ENCODE measurements at regions not wholly inside any gene's neighbourhood (a gene's known extent, or its start where the extent isn't known, plus 50 kb on each side); places are given as distances from the start of the nearest gene placed in this dataset.
A peak's percentile ranks its signal among the peaks of the same experiment; 100 is the strongest.

GRCh38 chr5:87081016-87081415 is 186.7 kb upstream of the RASA1 start:
- no peak overlapping the region for H3K4me3 Mint-ChIP-seq (ENCODE audit: unreplicated experiment)
- H3K27ac Mint-ChIP-seq (ENCODE audit: unreplicated experiment), result peak overlapping the region; percentile 53
- no peaks in the 10 kb centered on the region for H3K27me3 Mint-ChIP-seq (ENCODE audit: unreplicated experiment)
- DNase-seq (ENCODE audit: low spot score), result no peak
- no peak for TF ChIP-seq CTCF (IDR thresholded peaks at IDR 0.05; ENCODE audit: unreplicated experiment)
- no peaks in the 10 kb centered on the region for H3K36me3 Mint-ChIP-seq (ENCODE audit: low read depth, unreplicated experiment)
- H3K9me3 Mint-ChIP-seq (ENCODE audit: unreplicated experiment), result peaks cover 5% of the 10 kb centered on the region
- peaks cover 17% of the 10 kb centered on the region for H3K4me1 Mint-ChIP-seq (ENCODE audit: unreplicated experiment)

GRCh38 chr5:87081511-87082372 is 185.9 kb upstream of the RASA1 start:
- TF ChIP-seq CTCF (IDR thresholded peaks at IDR 0.05; ENCODE audit: unreplicated experiment), result no peak
- H3K27ac Mint-ChIP-seq (ENCODE audit: unreplicated experiment), result peak overlapping the region; percentile 53
- peaks cover 17% of the 10 kb centered on the region for H3K4me1 Mint-ChIP-seq (ENCODE audit: unreplicated experiment)
- no peak for DNase-seq (ENCODE audit: low spot score)
- H3K9me3 Mint-ChIP-seq (ENCODE audit: unreplicated experiment), result peaks cover 5% of the 10 kb centered on the region
- H3K27me3 Mint-ChIP-seq (ENCODE audit: unreplicated experiment), result no peaks in the 10 kb centered on the region
- H3K4me3 Mint-ChIP-seq (ENCODE audit: unreplicated experiment), result no peak overlapping the region
- H3K36me3 Mint-ChIP-seq (ENCODE audit: low read depth, unreplicated experiment), result no peaks in the 10 kb centered on the region

- Mint-ChIP-seq H3K9me3 (ENCODE audit: unreplicated experiment) (no peaks in the 10 kb centered on the region), H3K36me3 (ENCODE audit: low read depth, unreplicated experiment) (no peaks in the 10 kb centered on the region), H3K27ac (ENCODE audit: unreplicated experiment) (no peak overlapping the region), H3K27me3 (ENCODE audit: unreplicated experiment) (no peaks in the 10 kb centered on the region), H3K4me3 (ENCODE audit: unreplicated experiment) (no peak overlapping the region), H3K4me1 (ENCODE audit: unreplicated experiment) (no peaks in the 10 kb centered on the region)
- TF ChIP-seq CTCF (IDR thresholded peaks at IDR 0.05; ENCODE audit: unreplicated experiment), result no peak
- DNase-seq (ENCODE audit: low spot score), result no peak
These were observed 173.3 kb upstream of the RASA1 start for GRCh38 chr5:87094347-87094746.

- no peak overlapping the region for H3K4me3 Mint-ChIP-seq (ENCODE audit: unreplicated experiment)
- DNase-seq (ENCODE audit: low spot score), result no peak
- no peak overlapping the region for H3K27ac Mint-ChIP-seq (ENCODE audit: unreplicated experiment)
- no peaks in the 10 kb centered on the region for H3K4me1 Mint-ChIP-seq (ENCODE audit: unreplicated experiment)
- H3K36me3 Mint-ChIP-seq (ENCODE audit: low read depth, unreplicated experiment), result no peaks in the 10 kb centered on the region
- H3K9me3 Mint-ChIP-seq (ENCODE audit: unreplicated experiment), result no peaks in the 10 kb centered on the region
- TF ChIP-seq CTCF (IDR thresholded peaks at IDR 0.05; ENCODE audit: unreplicated experiment), result no peak
- no peaks in the 10 kb centered on the region for H3K27me3 Mint-ChIP-seq (ENCODE audit: unreplicated experiment)
These were observed 172.8 kb upstream of the RASA1 start for GRCh38 chr5:87094833-87095232.

- no peak for DNase-seq (ENCODE audit: low spot score)
- TF ChIP-seq CTCF (IDR thresholded peaks at IDR 0.05; ENCODE audit: unreplicated experiment), result no peak
- no peaks in the 10 kb centered on the region for H3K9me3 Mint-ChIP-seq (ENCODE audit: unreplicated experiment)
- H3K36me3 Mint-ChIP-seq (ENCODE audit: low read depth, unreplicated experiment), result no peaks in the 10 kb centered on the region
- no peaks in the 10 kb centered on the region for H3K27me3 Mint-ChIP-seq (ENCODE audit: unreplicated experiment)
- no peaks in the 10 kb centered on the region for H3K4me1 Mint-ChIP-seq (ENCODE audit: unreplicated experiment)
- no peak overlapping the region for H3K27ac Mint-ChIP-seq (ENCODE audit: unreplicated experiment)
- no peak overlapping the region for H3K4me3 Mint-ChIP-seq (ENCODE audit: unreplicated experiment)
These were observed 171.9 kb upstream of the RASA1 start for GRCh38 chr5:87095787-87096186.

Data from endothelial cell (in vitro differentiated cells).